H9 (cell line): ENCODE measurements at regions not wholly inside any gene's neighbourhood (a gene's known extent, or its start where the extent isn't known, plus 50 kb on each side); places are given as distances from the start of the nearest gene placed in this dataset.

Experiments used
- DNase-seq: peaks from one replicate; pipeline ENCODE4 v3.0.0-alpha.2; 2017
- H2AFZ ChIP-seq: one replicate; pipeline ENCODE4 v1.6.1; 2013; ENCODE audit warnings: mild to moderate bottlenecking, low read length, control low read depth, moderate library complexity
- H2AK5ac ChIP-seq: 2 replicates; pipeline ENCODE4 v1.6.1; 2013; ENCODE audit warnings: low read length, control low read depth, mixed read lengths; ENCODE audit not compliant: insufficient read length
- H2BK120ac ChIP-seq: one replicate; pipeline ENCODE4 v1.6.1; 2013; ENCODE audit warnings: low read depth, mild to moderate bottlenecking, low read length, control low read depth, inconsistent platforms; ENCODE audit not compliant: poor library complexity, severe bottlenecking
- H2BK12ac ChIP-seq: 2 replicates; pipeline ENCODE4 v1.6.1; 2013; ENCODE audit warnings: low read length, control low read depth, mixed read lengths, low read depth; ENCODE audit not compliant: insufficient read length
- H2BK15ac ChIP-seq: 2 replicates; pipeline ENCODE4 v1.6.1; 2013; ENCODE audit warnings: low read depth, low read length, control low read depth
- H2BK20ac ChIP-seq: one replicate; pipeline ENCODE4 v1.6.1; 2013; ENCODE audit warnings: low read depth, mild to moderate bottlenecking, low read length, control low read depth, inconsistent platforms; ENCODE audit not compliant: poor library complexity, severe bottlenecking
- H2BK5ac ChIP-seq: 2 replicates; pipeline ENCODE4 v1.6.1; 2013; ENCODE audit warnings: low read length, control low read depth, mixed read lengths; ENCODE audit not compliant: insufficient read length
- H3K14ac ChIP-seq: 2 replicates; pipeline ENCODE4 v1.6.1; 2013; ENCODE audit warnings: low read length, control low read depth; ENCODE audit not compliant: insufficient read depth
- H3K18ac ChIP-seq: 2 replicates; pipeline ENCODE4 v1.6.1; 2013; ENCODE audit warnings: low read depth, mild to moderate bottlenecking, mixed read lengths, low read length, control low read depth; ENCODE audit not compliant: insufficient read length
- H3K23ac ChIP-seq: 2 replicates; pipeline ENCODE4 v1.6.1; 2013; ENCODE audit warnings: low read length, control low read depth, mixed read lengths, low read depth; ENCODE audit not compliant: insufficient read length
- H3K23me2 ChIP-seq: 2 replicates; pipeline ENCODE4 v1.6.1; 2013; ENCODE audit warnings: low read depth, mild to moderate bottlenecking, mixed read lengths, low read length, control low read depth; ENCODE audit not compliant: insufficient read length, poor library complexity, severe bottlenecking
- H3K27ac ChIP-seq: 2 replicates; pipeline ENCODE4 v1.5.1; 2013; ENCODE audit warnings: low read length, control low read depth, mixed read lengths, low read depth; ENCODE audit not compliant: insufficient read length
- H3K27me3 ChIP-seq: 2 replicates; pipeline ENCODE4 v1.6.1; 2013; ENCODE audit warnings: low read length, control low read depth, inconsistent platforms; ENCODE audit not compliant: insufficient read depth
- H3K4ac ChIP-seq: 2 replicates; pipeline ENCODE4 v1.6.1; 2013; ENCODE audit warnings: low read depth, mild to moderate bottlenecking, control low read depth, inconsistent platforms, low read length, moderate library complexity
- H3K4me1 ChIP-seq: 2 replicates; pipeline ENCODE4 v1.6.1; 2013; ENCODE audit warnings: low read length, control low read depth, inconsistent platforms; ENCODE audit not compliant: insufficient read depth
- H3K4me2 ChIP-seq: 2 replicates; pipeline ENCODE4 v1.6.1; 2013; ENCODE audit warnings: low read length, control low read depth, mixed read lengths; ENCODE audit not compliant: insufficient read length, insufficient read depth
- H3K56ac ChIP-seq: 2 replicates; pipeline ENCODE4 v1.6.1; 2013; ENCODE audit warnings: low read depth, mild to moderate bottlenecking, mixed read lengths, low read length, control low read depth; ENCODE audit not compliant: insufficient read length
- H3K79me1 ChIP-seq: 2 replicates; pipeline ENCODE4 v1.6.1; 2013; ENCODE audit warnings: low read depth, mild to moderate bottlenecking, moderate library complexity, low read length, control low read depth, inconsistent platforms; ENCODE audit not compliant: insufficient read depth, poor library complexity, severe bottlenecking
- H3K79me2 ChIP-seq: 2 replicates; pipeline ENCODE4 v1.6.1; 2013; ENCODE audit warnings: low read length, control low read depth, inconsistent platforms; ENCODE audit not compliant: insufficient read depth
- H3K9ac ChIP-seq: 2 replicates; pipeline ENCODE4 v1.6.1; 2013; ENCODE audit warnings: low read length, control low read depth, mixed read lengths; ENCODE audit not compliant: insufficient read length; ENCODE audit errors: extremely low read depth
- H3K9me3 ChIP-seq: one replicate; pipeline ENCODE4 v1.6.1; 2013; ENCODE audit warnings: low read depth, low read length, inconsistent platforms; ENCODE audit not compliant: control insufficient read depth
- H3T11ph ChIP-seq: one replicate; pipeline ENCODE4 v1.6.1; 2013; ENCODE audit warnings: mild to moderate bottlenecking, low read length, control low read depth, inconsistent platforms
- H4K20me1 ChIP-seq: one replicate; pipeline ENCODE4 v1.6.1; 2013; ENCODE audit not compliant: control insufficient read depth, insufficient read length, insufficient read depth
- H4K5ac ChIP-seq: 2 replicates; pipeline ENCODE4 v1.6.1; 2013; ENCODE audit warnings: low read depth, mild to moderate bottlenecking, mixed read lengths, low read length, control low read depth; ENCODE audit not compliant: insufficient read length
- H4K8ac ChIP-seq: replicated peaks from 2 replicates; pipeline ENCODE4 v1.6.1; 2013; ENCODE audit warnings: low read length, control low read depth, mixed read lengths, low read depth; ENCODE audit not compliant: insufficient read length
- H4K91ac ChIP-seq: 2 replicates; pipeline ENCODE4 v1.6.1; 2013; ENCODE audit warnings: low read depth, mild to moderate bottlenecking, moderate library complexity, mixed read lengths, low read length, control low read depth; ENCODE audit not compliant: insufficient read length
- H3K27ac Mint-ChIP-seq, 3 experiments: 2 replicates in 2 of 3; 3 replicates in 1 of 3; pipeline ENCODE4 v1.8.0; 2020 to 2021; ENCODE audit warnings: mixed read lengths in 3 of 3, mild to moderate bottlenecking in 1 of 3, moderate library complexity in 1 of 3
- H3K27me3 Mint-ChIP-seq: 2 replicates; pipeline ENCODE4 v1.8.0; 2021; ENCODE audit warnings: low read depth, mild to moderate bottlenecking, moderate library complexity, mixed read lengths
- H3K36me3 Mint-ChIP-seq, 3 experiments: 2 replicates in 2 of 3; 3 replicates in 1 of 3; pipeline ENCODE4 v1.8.0; 2020 to 2021; ENCODE audit warnings: low read depth in 3 of 3, mixed read lengths in 3 of 3; ENCODE audit not compliant: insufficient read depth in 1 of 3
- H3K4me1 Mint-ChIP-seq, 2 experiments: 2 replicates each; pipeline ENCODE4 v1.8.0; 2020; ENCODE audit warnings: mixed read lengths in 2 of 2
- H3K4me3 Mint-ChIP-seq, 2 experiments: 2 replicates in 1 of 2; 3 replicates in 1 of 2; pipeline ENCODE4 v1.8.0; 2020 to 2021; ENCODE audit warnings: mild to moderate bottlenecking in 2 of 2, mixed read lengths in 2 of 2, moderate library complexity in 1 of 2
- H3K9me3 Mint-ChIP-seq, 2 experiments: 2 replicates in 1 of 2; 3 replicates in 1 of 2; pipeline ENCODE4 v1.8.0; 2020; ENCODE audit warnings: mild to moderate bottlenecking in 2 of 2, mixed read lengths in 2 of 2, moderate library complexity in 1 of 2
- CTCF ChIP-seq: fragments of 200-600 bp; sonication (generic); conservative IDR thresholded peaks from 3 replicates; pipeline ENCODE4 v1.8.0; 2021; ENCODE audit warnings: antibody characterized with exemption, mild to moderate bottlenecking
- WGBS: extraction: QIAGEN DNeasy Blood & Tissue Kit; methylation state at CpG from one replicate; pipeline ENCODE4 v1.1.7; 2013; ENCODE audit warnings: missing lambda C conversion rate, low lambda C conversion rate, mixed read lengths; ENCODE audit not compliant: insufficient read length; ENCODE audit errors: extremely low coverage; 5-methylcytosine and 5-hydroxymethylcytosine counted together

DNA sequence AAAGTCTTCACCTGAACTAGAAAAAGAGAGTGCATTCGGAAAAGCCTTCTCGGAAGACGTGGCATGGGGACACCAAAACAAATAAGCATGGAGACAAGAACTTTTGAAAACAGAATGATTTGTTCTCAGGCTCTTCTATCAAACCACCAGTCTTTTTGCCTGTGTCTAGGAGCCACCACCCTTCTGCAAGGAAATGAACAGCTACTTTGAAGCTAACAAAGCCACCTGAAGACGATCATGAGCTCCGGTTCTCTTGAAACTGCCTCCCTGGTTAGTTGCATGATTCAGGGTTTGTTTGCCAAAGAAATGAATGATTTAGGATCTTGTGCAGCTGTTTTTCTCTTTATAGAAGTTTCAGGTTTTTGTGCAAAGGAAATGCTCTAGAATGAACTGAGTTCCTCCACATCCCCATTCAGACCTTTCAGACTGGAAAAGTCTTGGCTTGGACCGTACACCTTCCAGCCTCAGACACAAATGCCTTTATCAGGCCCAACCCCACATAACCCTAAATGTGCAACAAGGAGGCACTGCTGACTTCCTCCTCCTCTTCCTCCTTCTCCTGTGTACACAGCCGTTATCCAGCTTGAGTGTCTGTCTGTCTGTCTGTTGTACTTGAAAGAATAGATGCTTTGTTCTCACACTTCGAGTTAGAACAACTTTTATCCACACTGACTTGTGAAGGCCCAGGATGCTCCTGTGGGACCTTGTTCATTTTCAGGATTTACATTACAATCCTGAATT, 334.8 kb upstream of the KLF3 start:
- Histone ChIP-seq H2AK5ac (no peak overlapping the region), H3K27ac (no peak overlapping the region), H3K4me2 (no peak overlapping the region), H4K8ac (no peak overlapping the region), H4K5ac (no peak overlapping the region), H3K56ac (no peak overlapping the region), H3K79me2 (no peaks in the 10 kb centered on the region), H3K14ac (no peak overlapping the region), H4K20me1 (no peaks in the 10 kb centered on the region), H2BK5ac (no peak overlapping the region), H2BK15ac (no peak overlapping the region), H2BK120ac (no peak overlapping the region), H3K23ac (no peak overlapping the region), H2AFZ (no peak overlapping the region), H2BK12ac (no peak overlapping the region), H4K91ac (no peak overlapping the region), H3K79me1 (no peaks in the 10 kb centered on the region), H3K27me3 (no peaks in the 10 kb centered on the region), H3K4ac (no peak overlapping the region), H3T11ph (no peak overlapping the region), H3K4me1 (no peaks in the 10 kb centered on the region), H3K9ac (peak overlapping the region; percentile 22), H3K18ac (no peak overlapping the region), H3K9me3 (no peaks in the 10 kb centered on the region), H3K23me2 (no peaks in the 10 kb centered on the region), H2BK20ac (no peak overlapping the region)
- Mint-ChIP-seq H3K36me3 (no peaks in the 10 kb centered on the region), H3K9me3 (peaks cover 0 to 6% of the 10 kb centered on the region in 2 experiments; a peak in 3 of 5 replicates), H3K27me3 (no peaks in the 10 kb centered on the region; the same call in none of the 2 replicates), H3K4me3 (no peak overlapping the region), H3K27ac (no peak overlapping the region), H3K4me1 (peaks cover 10 to 14% of the 10 kb centered on the region in 2 experiments)
- no peak for DNase-seq
- TF ChIP-seq CTCF, result no peak
- no CpG with 5 or more reads among the region's 8 CpGs for WGBS
